Mammary epithelial cell (primary cell): ENCODE measurements at regions not wholly inside any gene's neighbourhood (a gene's known extent, or its start where the extent isn't known, plus 50 kb on each side); places are given as distances from the start of the nearest gene placed in this dataset.

Experiments
- EZH2 ChIP-seq: IDR thresholded peaks from 2 replicates; pipeline ENCODE4 v1.6.1; 2012; ENCODE audit warnings: low read length, inconsistent platforms, borderline replicate concordance
- TF ChIP-seq, protein P1 (sequence below), 2 donors: IDR thresholded peaks in 1 of 2; conservative IDR thresholded peaks in 1 of 2; 2 replicates each; pipeline ENCODE4 v1.5.1; 2011 to 2012; ENCODE audit warnings: inconsistent platforms in 2 of 2, low read length in 2 of 2, mild to moderate bottlenecking in 2 of 2, control low read depth in 1 of 2, low read depth in 1 of 2; ENCODE audit not compliant: insufficient read depth in 1 of 2; ENCODE audit errors: extremely low read depth in 1 of 2

DNA sequence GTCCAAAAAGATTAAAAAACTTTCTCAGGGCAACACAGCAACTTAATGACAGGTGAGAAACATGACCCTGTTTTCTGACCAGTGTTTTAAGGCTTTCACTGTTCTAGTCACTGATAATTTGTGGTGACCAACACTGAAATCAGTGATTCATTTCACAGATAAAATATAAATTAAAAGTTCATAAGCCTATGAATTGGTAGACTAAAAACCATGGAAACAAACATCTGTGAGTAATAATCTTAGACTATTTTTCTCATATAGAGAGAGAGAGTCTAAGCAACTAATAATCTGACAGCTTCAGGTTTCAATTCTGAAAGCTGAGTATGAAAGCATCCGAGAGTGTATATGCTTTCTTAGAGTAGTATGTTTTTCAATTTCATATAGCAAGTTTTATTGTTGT is 536.9 kb downstream of the ADGRL2 start:
- TF ChIP-seq, protein P1, sequence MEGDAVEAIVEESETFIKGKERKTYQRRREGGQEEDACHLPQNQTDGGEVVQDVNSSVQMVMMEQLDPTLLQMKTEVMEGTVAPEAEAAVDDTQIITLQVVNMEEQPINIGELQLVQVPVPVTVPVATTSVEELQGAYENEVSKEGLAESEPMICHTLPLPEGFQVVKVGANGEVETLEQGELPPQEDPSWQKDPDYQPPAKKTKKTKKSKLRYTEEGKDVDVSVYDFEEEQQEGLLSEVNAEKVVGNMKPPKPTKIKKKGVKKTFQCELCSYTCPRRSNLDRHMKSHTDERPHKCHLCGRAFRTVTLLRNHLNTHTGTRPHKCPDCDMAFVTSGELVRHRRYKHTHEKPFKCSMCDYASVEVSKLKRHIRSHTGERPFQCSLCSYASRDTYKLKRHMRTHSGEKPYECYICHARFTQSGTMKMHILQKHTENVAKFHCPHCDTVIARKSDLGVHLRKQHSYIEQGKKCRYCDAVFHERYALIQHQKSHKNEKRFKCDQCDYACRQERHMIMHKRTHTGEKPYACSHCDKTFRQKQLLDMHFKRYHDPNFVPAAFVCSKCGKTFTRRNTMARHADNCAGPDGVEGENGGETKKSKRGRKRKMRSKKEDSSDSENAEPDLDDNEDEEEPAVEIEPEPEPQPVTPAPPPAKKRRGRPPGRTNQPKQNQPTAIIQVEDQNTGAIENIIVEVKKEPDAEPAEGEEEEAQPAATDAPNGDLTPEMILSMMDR (conservative IDR thresholded peaks at IDR 0.05 in 1 of 2, IDR thresholded peaks at IDR 0.05 in 1 of 2; ENCODE audit: extremely low read depth in 1 of 2, insufficient read depth in 1 of 2, low read depth in 1 of 2, low read length in 2 of 2): no peak
- no peak for TF ChIP-seq EZH2
